H1 (cell line): ENCODE measurements at regions not wholly inside any gene's neighbourhood (a gene's known extent, or its start where the extent isn't known, plus 50 kb on each side); places are given as distances from the start of the nearest gene placed in this dataset.

Experiments
- CTCF ChIA-PET: fragments of 300-600 bp; sonication (Branson Sonifier 250); formaldehyde crosslinking; loops from one replicate; lab custom pipeline; 2021; ENCODE audit not compliant: partially characterized antibody; lab: Charles Lee
- POLR2A ChIA-PET: fragments of 300-600 bp; sonication (Branson Sonifier 250); formaldehyde crosslinking; loops from one replicate; lab custom pipeline; 2021; ENCODE audit warnings: inconsistent platforms; ENCODE audit not compliant: partially characterized antibody; lab: Charles Lee
- DNase-seq, 2 experiments: peaks; one replicate each; pipeline versions ENCODE4 v3.0.0 to v3.0.0-alpha.2; 2010 to 2022; ENCODE audit warnings: low spot score in 2 of 2, low read depth in 1 of 2, mixed read lengths in 1 of 2
- FAIRE-seq: peaks from 2 replicates; lab custom pipeline; 2011; peaks lifted over from hg19 to GRCh38; lab: Jason Lieb, UNC
- H2AFZ ChIP-seq: 2 replicates; pipeline ENCODE4 v1.8.1; 2012; ENCODE audit warnings: low read length, inconsistent platforms
- H2AK5ac ChIP-seq: 2 replicates; pipeline ENCODE4 v1.6.1; 2013; ENCODE audit warnings: low read depth, low read length
- H2BK120ac ChIP-seq: replicated peaks from 2 replicates; pipeline ENCODE3; 2013; ENCODE audit warnings: low read depth, low read length, inconsistent platforms
- H2BK12ac ChIP-seq: 2 replicates; pipeline ENCODE4 v1.6.1; 2013; ENCODE audit warnings: low read depth, low read length
- H2BK15ac ChIP-seq: 2 replicates; pipeline ENCODE4 v1.6.1; 2013; ENCODE audit warnings: low read length
- H2BK20ac ChIP-seq: 2 replicates; pipeline ENCODE4 v1.6.1; 2013; ENCODE audit warnings: low read length
- H2BK5ac ChIP-seq: 2 replicates; pipeline ENCODE4 v1.6.1; 2013; ENCODE audit warnings: low read depth, low read length
- H3K14ac ChIP-seq: 2 replicates; pipeline ENCODE4 v1.6.1; 2013; ENCODE audit warnings: inconsistent platforms; ENCODE audit not compliant: insufficient read length
- H3K18ac ChIP-seq: 2 replicates; pipeline ENCODE4 v1.6.1; 2013; ENCODE audit warnings: low read length; ENCODE audit errors: extremely low read depth
- H3K23ac ChIP-seq: 2 replicates; pipeline ENCODE4 v1.6.1; 2013; ENCODE audit warnings: inconsistent platforms; ENCODE audit not compliant: insufficient read length
- H3K23me2 ChIP-seq: 2 replicates; pipeline ENCODE4 v1.6.1; 2013; ENCODE audit warnings: low read depth, low read length
- H3K27ac ChIP-seq: 2 replicates; pipeline ENCODE4 v1.6.1; 2011; ENCODE audit warnings: low read depth, low read length, inconsistent platforms
- H3K27me3 ChIP-seq, 4 experiments: replicated peaks in 1 of 4; 1 replicate in 1 of 4; 2 replicates in 3 of 4; pipeline versions ENCODE4 v1.6.1 to v1.8.1; 2011 to 2013; ENCODE audit warnings: low read length in 3 of 4, mild to moderate bottlenecking in 3 of 4, inconsistent platforms in 2 of 4, mixed read lengths in 2 of 4, moderate library complexity in 1 of 4; ENCODE audit not compliant: control insufficient read depth in 3 of 4, insufficient read depth in 3 of 4; ENCODE audit errors: extremely low read depth in 1 of 4
- H3K36me3 ChIP-seq, 4 experiments: 2 replicates each; pipeline versions ENCODE4 v1.6.1 to v1.8.1; 2011 to 2013; ENCODE audit warnings: mild to moderate bottlenecking in 4 of 4, low read length in 3 of 4, moderate library complexity in 2 of 4, control low read depth in 1 of 4, inconsistent platforms in 1 of 4; ENCODE audit not compliant: insufficient read depth in 4 of 4, control insufficient read depth in 2 of 4
- H3K4ac ChIP-seq: replicated peaks from 2 replicates; pipeline ENCODE3; 2013; ENCODE audit warnings: low read length, low read depth, mixed read lengths, inconsistent platforms; ENCODE audit not compliant: insufficient read length
- H3K4me1 ChIP-seq, 4 experiments: replicated peaks in 1 of 4; 1 replicate in 1 of 4; 2 replicates in 3 of 4; pipeline versions ENCODE4 v1.6.1 to v1.8.1; 2011 to 2013; ENCODE audit warnings: low read length in 3 of 4, inconsistent platforms in 2 of 4, mixed read lengths in 1 of 4; ENCODE audit not compliant: insufficient read depth in 4 of 4, control insufficient read depth in 3 of 4
- H3K4me2 ChIP-seq, 2 experiments: 2 replicates each; pipeline versions ENCODE4 v1.6.1 to v1.8.1; 2011 to 2013; ENCODE audit warnings: low read depth in 2 of 2, low read length in 2 of 2, control low read depth in 1 of 2, inconsistent platforms in 1 of 2, mild to moderate bottlenecking in 1 of 2; ENCODE audit not compliant: insufficient read depth in 1 of 2
- H3K4me3 ChIP-seq, 4 experiments: fragments of 200-600, 300-600 bp in 1 of 4; sonication (generic), shearing (Covaris generic), sonication (Bioruptor Twin) in 1 of 4; 2 replicates each; pipeline versions ENCODE4 v1.5.1 to v1.8.1; 2011 to 2016; ENCODE audit warnings: low read length in 4 of 4, low read depth in 3 of 4, control low read depth in 2 of 4, inconsistent platforms in 2 of 4, mild to moderate bottlenecking in 2 of 4, mixed read lengths in 1 of 4, moderate library complexity in 1 of 4; ENCODE audit not compliant: insufficient read depth in 2 of 4; ENCODE audit errors: extremely low read depth in 1 of 4
- H3K56ac ChIP-seq: replicated peaks from 2 replicates; pipeline ENCODE3; 2013; ENCODE audit warnings: low read depth, mild to moderate bottlenecking, mixed read lengths, low read length, inconsistent platforms; ENCODE audit not compliant: insufficient read length
- H3K79me1 ChIP-seq: 2 replicates; pipeline ENCODE4 v1.6.1; 2013; ENCODE audit warnings: low read depth, low read length, control low read depth
- H3K79me2 ChIP-seq, 2 experiments: 2 replicates each; pipeline versions ENCODE4 v1.6.1 to v1.8.1; 2012 to 2013; ENCODE audit warnings: low read length in 2 of 2, mild to moderate bottlenecking in 2 of 2, inconsistent platforms in 1 of 2; ENCODE audit not compliant: insufficient read depth in 2 of 2, control insufficient read depth in 1 of 2
- H3K9ac ChIP-seq, 4 experiments: replicated peaks in 1 of 4; 1 replicate in 1 of 4; 2 replicates in 3 of 4; pipeline versions ENCODE4 v1.6.1 to v1.8.1; 2011 to 2013; ENCODE audit warnings: low read depth in 3 of 4, low read length in 3 of 4, control low read depth in 2 of 4, mild to moderate bottlenecking in 2 of 4, moderate library complexity in 2 of 4, inconsistent platforms in 1 of 4; ENCODE audit errors: extremely low read depth in 1 of 4
- H3K9me3 ChIP-seq, 2 experiments: 2 replicates each; pipeline versions ENCODE4 v1.6.1 to v1.8.1; 2012 to 2013; ENCODE audit warnings: mild to moderate bottlenecking in 2 of 2, moderate library complexity in 2 of 2, control low read depth in 1 of 2, inconsistent platforms in 1 of 2, low read depth in 1 of 2, low read length in 1 of 2, mixed read lengths in 1 of 2; ENCODE audit not compliant: insufficient read depth in 2 of 2
- H4K20me1 ChIP-seq, 2 experiments: replicated peaks in 1 of 2; 2 replicates each; pipeline versions ENCODE3 to v1.8.1; 2011 to 2013; ENCODE audit warnings: inconsistent platforms in 2 of 2, low read length in 2 of 2, mild to moderate bottlenecking in 1 of 2; ENCODE audit not compliant: insufficient read depth in 2 of 2, control insufficient read depth in 1 of 2
- H4K5ac ChIP-seq: 2 replicates; pipeline ENCODE4 v1.6.1; 2013; ENCODE audit warnings: low read length, low read depth, mixed read lengths, inconsistent platforms; ENCODE audit not compliant: insufficient read length
- H4K8ac ChIP-seq: 2 replicates; pipeline ENCODE4 v1.8.0; 2013; ENCODE audit warnings: mild to moderate bottlenecking, moderate library complexity, low read length, inconsistent platforms; ENCODE audit not compliant: insufficient read depth; ENCODE audit errors: extremely low read depth
- H4K91ac ChIP-seq: replicated peaks from 2 replicates; pipeline ENCODE3; 2013; ENCODE audit warnings: low read length, mixed read lengths, inconsistent platforms; ENCODE audit not compliant: insufficient read length
- FOSL1 ChIP-seq: IDR thresholded peaks from 2 replicates; pipeline ENCODE4 v1.6.1; 2011; ENCODE audit warnings: mild to moderate bottlenecking, low read depth, low read length, moderate library complexity; ENCODE audit not compliant: insufficient read depth
- GTF2F1 ChIP-seq: IDR thresholded peaks from 2 replicates; pipeline ENCODE4 v1.6.1; 2012; ENCODE audit warnings: low read depth, low read length, improper control_type of control experiment, borderline replicate concordance
- HDAC2 ChIP-seq, 2 experiments: fragments of 300-600 bp in 1 of 2; sonication (generic) in 1 of 2; IDR thresholded peaks; 2 replicates each; pipeline ENCODE4 v1.6.1; 2011 to 2012; ENCODE audit warnings: low read depth in 2 of 2, low read length in 2 of 2, mild to moderate bottlenecking in 2 of 2, moderate library complexity in 2 of 2, borderline replicate concordance in 1 of 2, inconsistent platforms in 1 of 2
- HDAC6 ChIP-seq: IDR thresholded peaks from one replicate; pipeline ENCODE4 v1.7.1; 2012; ENCODE audit warnings: low read depth, mild to moderate bottlenecking, inconsistent platforms, low read length, moderate library complexity
- JUN ChIP-seq: IDR thresholded peaks from 2 replicates; pipeline ENCODE4 v1.6.1; 2011; ENCODE audit warnings: low read depth, mild to moderate bottlenecking, improper control_type of control experiment, low read length
- JUND ChIP-seq: IDR thresholded peaks from 2 replicates; pipeline ENCODE4 v1.6.1; 2011; ENCODE audit warnings: mild to moderate bottlenecking, improper control_type of control experiment, low read length
- KDM4A ChIP-seq: IDR thresholded peaks from one replicate; pipeline ENCODE4 v1.7.1; 2012; ENCODE audit warnings: low read depth, mild to moderate bottlenecking, moderate library complexity, low read length, inconsistent platforms; ENCODE audit not compliant: severe bottlenecking
- MAFK ChIP-seq: IDR thresholded peaks from 2 replicates; pipeline ENCODE4 v1.6.1; 2012; ENCODE audit warnings: low read depth, mild to moderate bottlenecking, improper control_type of control experiment, low read length
- RNF2 ChIP-seq: fragments of 200-900, 300-1000 bp; sonication (generic); IDR thresholded peaks from 2 replicates; pipeline ENCODE4 v1.7.1; 2016; ENCODE audit warnings: borderline replicate concordance, low read depth, mild to moderate bottlenecking, antibody characterized with exemption, low read length; ENCODE audit not compliant: poor library complexity, severe bottlenecking; ENCODE audit errors: missing control alignments
- SP2 ChIP-seq: IDR thresholded peaks from 2 replicates; pipeline ENCODE4 v1.6.1; 2012; ENCODE audit warnings: mild to moderate bottlenecking, low read length, inconsistent platforms
- TAF1 ChIP-seq: IDR thresholded peaks from 2 replicates; pipeline ENCODE4 v1.6.1; 2011; ENCODE audit warnings: mild to moderate bottlenecking, low read depth, low read length
- TCF12 ChIP-seq: IDR thresholded peaks from 2 replicates; pipeline ENCODE4 v1.6.1; 2011; ENCODE audit warnings: low read depth, mild to moderate bottlenecking, low read length
- USF2 ChIP-seq: IDR thresholded peaks from 2 replicates; pipeline ENCODE4 v1.6.1; 2011; ENCODE audit warnings: low read length, improper control_type of control experiment
- WGBS, 2 experiments: shearing (Covaris generic) in 1 of 2; methylation state at CpG; one replicate each; pipeline versions ENCODE4 v1.1.6 to v1.1.7; 2013 to 2015; ENCODE audit warnings: low lambda C conversion rate in 2 of 2, mixed read lengths in 2 of 2, inconsistent platforms in 1 of 2, low coverage in 1 of 2, missing lambda C conversion rate in 1 of 2; ENCODE audit not compliant: insufficient replicate concordance in 2 of 2, insufficient coverage in 1 of 2, insufficient read length in 1 of 2; ENCODE audit errors: extremely low coverage in 1 of 2, missing lambda C conversion rate in 1 of 2; 5-methylcytosine and 5-hydroxymethylcytosine counted together

GRCh38 chr16:86013867-86014266 lies 114.9 kb downstream of the IRF8 start:
- peaks cover 0 to 2% of the 10 kb centered on the region in 2 experiments for H4K20me1 ChIP-seq
- POLR2A ChIA-PET = no interaction called here
- CTCF ChIA-PET = interaction anchor here (0.6 to 5.6 kb wide), 6 partner anchors 8 to 276 kb away, joined by 3 to 44 read pairs (median 3); no protein-coding TSS in a partner anchor

More at GRCh38 chr16:86013867-86014266, 114.9 kb downstream of the IRF8 start:
- H3K4ac ChIP-seq = no peak overlapping the region
- no peaks in the 10 kb centered on the region for H3K36me3 ChIP-seq
- no peak overlapping the region for H2BK120ac ChIP-seq
- FAIRE-seq = no peak
- no peak overlapping the region for H3K18ac ChIP-seq
- H2BK12ac ChIP-seq = no peak overlapping the region
- no peak for TF ChIP-seq TCF12
- TF ChIP-seq JUN = no peak
- TF ChIP-seq HDAC6 = no peak
- TF ChIP-seq HDAC2 (IDR thresholded peaks at IDR 0.05; ENCODE audit: borderline replicate concordance in 1 of 2, low read depth in 2 of 2, low read length in 2 of 2) = no peak
- no peak for TF ChIP-seq MAFK
- no peak for TF ChIP-seq FOSL1
- no peak for TF ChIP-seq KDM4A
- no peak for TF ChIP-seq SP2
- no peak for TF ChIP-seq RNF2
- TF ChIP-seq GTF2F1 = no peak
- TF ChIP-seq TAF1 = no peak
- no peak for TF ChIP-seq USF2
- TF ChIP-seq JUND = no peak
- TF ChIP-seq, all 59 proteins: peak for 0
- H3K4me1 ChIP-seq = no peaks in the 10 kb centered on the region
- no peaks in the 10 kb centered on the region for H3K79me2 ChIP-seq
- H2BK20ac ChIP-seq = no peak overlapping the region
- WGBS, 2 experiments = 86 to 100% methylated on average over 1 to 2 of the region's 2 CpGs
- no peak overlapping the region for H4K8ac ChIP-seq
- no peak overlapping the region for H2AK5ac ChIP-seq
- H3K23ac ChIP-seq = no peak overlapping the region
- no peak overlapping the region for H4K91ac ChIP-seq
- H2AFZ ChIP-seq = no peak overlapping the region
- no peaks in the 10 kb centered on the region; a peak in 2 of 7 replicates for H3K27me3 ChIP-seq
- peaks cover 0 to 2% of the 10 kb centered on the region in 2 experiments; a peak in 2 of 4 replicates for H3K9me3 ChIP-seq
- H2BK15ac ChIP-seq = no peak overlapping the region
- no peak overlapping the region for H3K14ac ChIP-seq
- peaks cover 4% of the 10 kb centered on the region; the same call in 1 of the 2 replicates for H3K23me2 ChIP-seq
- no peak overlapping the region for H3K4me2 ChIP-seq
- no peak for DNase-seq
- H3K79me1 ChIP-seq = no peaks in the 10 kb centered on the region
- no peak overlapping the region for H3K27ac ChIP-seq
- H2BK5ac ChIP-seq = no peak overlapping the region
- no peak overlapping the region for H3K9ac ChIP-seq
- no peak overlapping the region for H4K5ac ChIP-seq
- no peak overlapping the region for H3K4me3 ChIP-seq
- peak overlapping the region; percentile 83 for H3K56ac ChIP-seq
